ENCODE measurements at regions not wholly inside any gene's neighbourhood (a gene's known extent, or its start where the extent isn't known, plus 50 kb on each side); places are given as distances from the start of the nearest gene placed in this dataset.
A peak's percentile ranks its signal among the peaks of the same experiment; 100 is the strongest.
"Not testable (repeated sequence)": the region's sequence is repeated elsewhere in the genome, so short reads cannot be mapped to it uniquely, and the experiment has no call there.

- no peaks in the 10 kb centered on the region for H3K9me3 ChIP-seq (ENCODE audit: control insufficient read depth in 2 of 2, low read length in 2 of 2)
- no peaks in the 10 kb centered on the region for H3K36me3 Mint-ChIP-seq
- H3K27me3 Mint-ChIP-seq = peaks cover 7% of the 10 kb centered on the region
- H3K9me3 Mint-ChIP-seq = peaks cover 0 to 3% (median 0%) of the 10 kb centered on the region in 7 donors
- DNase-seq (no peak), ATAC-seq (ENCODE audit: low read depth in 2 of 2) (no peak)
- H3K27me3 ChIP-seq (ENCODE audit: control insufficient read depth, insufficient read depth, low read length) = no peaks in the 10 kb centered on the region
- no peak overlapping the region for H3K27ac Mint-ChIP-seq
- no peak overlapping the region for H3K4me3 Mint-ChIP-seq
- H3K4me3 ChIP-seq (ENCODE audit: low read depth, low read length) = no peak overlapping the region
- H3K36me3 ChIP-seq (ENCODE audit: control insufficient read depth, insufficient read depth, low read length) = no peaks in the 10 kb centered on the region
- no peak overlapping the region for H3K27ac ChIP-seq (ENCODE audit: insufficient read depth, low read length, poor library complexity, severe bottlenecking)
- no peaks in the 10 kb centered on the region for H3K4me1 ChIP-seq (ENCODE audit: control insufficient read depth, insufficient read depth, low read length, poor library complexity, severe bottlenecking)
- peaks cover 0 to 2% (median 0%) of the 10 kb centered on the region in 4 donors for H3K4me1 Mint-ChIP-seq
Measured at GRCh38 chr3:11898611-11899325, 52.1 kb upstream of the TAMM41 start.

- H3K4me1 Mint-ChIP-seq; H3K9me3 ChIP-seq (ENCODE audit: control insufficient read depth in 2 of 2, low read length in 2 of 2); H3K9me3 Mint-ChIP-seq; H3K4me3 ChIP-seq (ENCODE audit: low read depth, low read length); H3K27me3 Mint-ChIP-seq; DNase-seq; H3K27ac ChIP-seq (ENCODE audit: insufficient read depth, low read length, poor library complexity, severe bottlenecking); H3K4me1 ChIP-seq (ENCODE audit: control insufficient read depth, insufficient read depth, low read length, poor library complexity, severe bottlenecking); H3K4me3 Mint-ChIP-seq; H3K27me3 ChIP-seq (ENCODE audit: control insufficient read depth, insufficient read depth, low read length); ATAC-seq (ENCODE audit: low read depth in 2 of 2); H3K36me3 Mint-ChIP-seq; H3K36me3 ChIP-seq (ENCODE audit: control insufficient read depth, insufficient read depth, low read length); H3K27ac Mint-ChIP-seq: not testable (repeated sequence)
Measured at GRCh38 chr3:11899389-11899788, 52.7 kb upstream of the TAMM41 start.

GRCh38 chr3:11899826-11900225 lies 53.1 kb upstream of the TAMM41 start:
- Mint-ChIP-seq H3K27me3 (peaks cover 5% of the 10 kb centered on the region), H3K36me3 (no peaks in the 10 kb centered on the region)
- no peak for ATAC-seq (ENCODE audit: low read depth in 2 of 2)

GRCh38 chr3:11900824-11901223 lies 54.1 kb upstream of the TAMM41 start:
- Histone ChIP-seq H3K36me3 (ENCODE audit: control insufficient read depth, insufficient read depth, low read length) (no peaks in the 10 kb centered on the region), H3K4me3 (ENCODE audit: low read depth, low read length) (no peak overlapping the region), H3K27ac (ENCODE audit: insufficient read depth, low read length, poor library complexity, severe bottlenecking) (no peak overlapping the region), H3K4me1 (ENCODE audit: control insufficient read depth, insufficient read depth, low read length, poor library complexity, severe bottlenecking) (no peaks in the 10 kb centered on the region), H3K27me3 (ENCODE audit: control insufficient read depth, insufficient read depth, low read length) (no peaks in the 10 kb centered on the region), H3K9me3 (ENCODE audit: control insufficient read depth in 2 of 2, low read length in 2 of 2) (no peaks in the 10 kb centered on the region)
- DNase-seq (no peak), ATAC-seq (ENCODE audit: low read depth in 2 of 2) (no peak)
- Mint-ChIP-seq H3K36me3 (no peaks in the 10 kb centered on the region), H3K27ac (no peak overlapping the region), H3K27me3 (peaks cover 5% of the 10 kb centered on the region), H3K9me3 (no peaks in the 10 kb centered on the region), H3K4me1 (peaks cover 0 to 2% (median 0%) of the 10 kb centered on the region in 4 donors), H3K4me3 (no peak overlapping the region)

More at GRCh38 chr3:11899826-11900225, 53.1 kb upstream of the TAMM41 start:
- Histone ChIP-seq H3K27ac (ENCODE audit: insufficient read depth, low read length, poor library complexity, severe bottlenecking) (no peak overlapping the region), H3K4me3 (ENCODE audit: low read depth, low read length) (no peak overlapping the region), H3K4me1 (ENCODE audit: control insufficient read depth, insufficient read depth, low read length, poor library complexity, severe bottlenecking) (no peaks in the 10 kb centered on the region), H3K27me3 (ENCODE audit: control insufficient read depth, insufficient read depth, low read length) (no peaks in the 10 kb centered on the region), H3K36me3 (ENCODE audit: control insufficient read depth, insufficient read depth, low read length) (no peaks in the 10 kb centered on the region), H3K9me3 (ENCODE audit: control insufficient read depth in 2 of 2, low read length in 2 of 2) (no peaks in the 10 kb centered on the region)
- Mint-ChIP-seq H3K9me3 (no peaks in the 10 kb centered on the region), H3K27ac (no peak overlapping the region), H3K4me1 (peaks cover 0 to 2% (median 0%) of the 10 kb centered on the region in 4 donors), H3K4me3 (no peak overlapping the region)
- DNase-seq = no peak

- H3K27me3 Mint-ChIP-seq = peaks cover 5% of the 10 kb centered on the region
Measured at GRCh38 chr3:11901286-11901875, 54.7 kb upstream of the TAMM41 start.

GRCh38 chr3:11903047-11903446 lies 56.4 kb upstream of the TAMM41 start:
- H3K4me3 Mint-ChIP-seq = no peak overlapping the region
- DNase-seq (no peak), ATAC-seq (ENCODE audit: low read depth in 2 of 2) (no peak)
- H3K27me3 ChIP-seq (ENCODE audit: control insufficient read depth, insufficient read depth, low read length) = no peaks in the 10 kb centered on the region
- H3K27ac Mint-ChIP-seq = no peak overlapping the region
- peaks cover 0 to 4% (median under 1%) of the 10 kb centered on the region in 4 donors for H3K4me1 Mint-ChIP-seq
- H3K9me3 Mint-ChIP-seq = no peaks in the 10 kb centered on the region
- H3K27ac ChIP-seq (ENCODE audit: insufficient read depth, low read length, poor library complexity, severe bottlenecking) = no peak overlapping the region
- H3K4me1 ChIP-seq (ENCODE audit: control insufficient read depth, insufficient read depth, low read length, poor library complexity, severe bottlenecking) = no peaks in the 10 kb centered on the region
- no peaks in the 10 kb centered on the region for H3K9me3 ChIP-seq (ENCODE audit: control insufficient read depth in 2 of 2, low read length in 2 of 2)
- no peak overlapping the region for H3K4me3 ChIP-seq (ENCODE audit: low read depth, low read length)
- no peaks in the 10 kb centered on the region for H3K36me3 Mint-ChIP-seq
- peaks cover under 1% of the 10 kb centered on the region for H3K27me3 Mint-ChIP-seq
- H3K36me3 ChIP-seq (ENCODE audit: control insufficient read depth, insufficient read depth, low read length) = no peaks in the 10 kb centered on the region

More at GRCh38 chr3:11901286-11901875, 54.7 kb upstream of the TAMM41 start:
- Histone ChIP-seq H3K27ac (ENCODE audit: insufficient read depth, low read length, poor library complexity, severe bottlenecking) (no peak overlapping the region), H3K36me3 (ENCODE audit: control insufficient read depth, insufficient read depth, low read length) (no peaks in the 10 kb centered on the region), H3K27me3 (ENCODE audit: control insufficient read depth, insufficient read depth, low read length) (no peaks in the 10 kb centered on the region), H3K4me3 (ENCODE audit: low read depth, low read length) (no peak overlapping the region), H3K4me1 (ENCODE audit: control insufficient read depth, insufficient read depth, low read length, poor library complexity, severe bottlenecking) (no peaks in the 10 kb centered on the region), H3K9me3 (ENCODE audit: control insufficient read depth in 2 of 2, low read length in 2 of 2) (no peaks in the 10 kb centered on the region)
- H3K4me1 Mint-ChIP-seq = peaks cover 0 to 2% (median 0%) of the 10 kb centered on the region in 4 donors
- H3K9me3 Mint-ChIP-seq = no peaks in the 10 kb centered on the region
- no peak overlapping the region for H3K27ac Mint-ChIP-seq
- no peaks in the 10 kb centered on the region for H3K36me3 Mint-ChIP-seq
- no peak overlapping the region for H3K4me3 Mint-ChIP-seq
- ATAC-seq (ENCODE audit: low read depth in 2 of 2) (no peak), DNase-seq (no peak)

- Histone ChIP-seq H3K9me3 (ENCODE audit: control insufficient read depth in 2 of 2, low read length in 2 of 2) (no peaks in the 10 kb centered on the region), H3K27me3 (ENCODE audit: control insufficient read depth, insufficient read depth, low read length) (no peaks in the 10 kb centered on the region), H3K4me1 (ENCODE audit: control insufficient read depth, insufficient read depth, low read length, poor library complexity, severe bottlenecking) (no peaks in the 10 kb centered on the region), H3K27ac (ENCODE audit: insufficient read depth, low read length, poor library complexity, severe bottlenecking) (no peak overlapping the region), H3K36me3 (ENCODE audit: control insufficient read depth, insufficient read depth, low read length) (no peaks in the 10 kb centered on the region), H3K4me3 (ENCODE audit: low read depth, low read length) (no peak overlapping the region)
- no peaks in the 10 kb centered on the region for H3K9me3 Mint-ChIP-seq
- H3K27me3 Mint-ChIP-seq = no peaks in the 10 kb centered on the region
- no peak overlapping the region for H3K4me3 Mint-ChIP-seq
- ATAC-seq (ENCODE audit: low read depth in 2 of 2) = no peak
- peaks cover 0 to 8% (median under 1%) of the 10 kb centered on the region in 4 donors for H3K4me1 Mint-ChIP-seq
- H3K36me3 Mint-ChIP-seq = no peaks in the 10 kb centered on the region
- DNase-seq = no peak
- no peak overlapping the region for H3K27ac Mint-ChIP-seq
Measured at GRCh38 chr3:11903447-11903846, 56.8 kb upstream of the TAMM41 start.

- no peak overlapping the region for H3K4me3 Mint-ChIP-seq
- H3K4me1 Mint-ChIP-seq = peaks cover 0 to 15% (median 3%) of the 10 kb centered on the region in 4 donors
- H3K27me3 Mint-ChIP-seq = no peaks in the 10 kb centered on the region
- H3K36me3 Mint-ChIP-seq = no peaks in the 10 kb centered on the region
- ATAC-seq (ENCODE audit: low read depth in 2 of 2) (no peak), DNase-seq (no peak)
- Histone ChIP-seq H3K27ac (ENCODE audit: insufficient read depth, low read length, poor library complexity, severe bottlenecking) (no peak overlapping the region), H3K4me1 (ENCODE audit: control insufficient read depth, insufficient read depth, low read length, poor library complexity, severe bottlenecking) (peaks cover 2% of the 10 kb centered on the region), H3K9me3 (ENCODE audit: control insufficient read depth in 2 of 2, low read length in 2 of 2) (no peaks in the 10 kb centered on the region), H3K4me3 (ENCODE audit: low read depth, low read length) (no peak overlapping the region), H3K27me3 (ENCODE audit: control insufficient read depth, insufficient read depth, low read length) (no peaks in the 10 kb centered on the region), H3K36me3 (ENCODE audit: control insufficient read depth, insufficient read depth, low read length) (no peaks in the 10 kb centered on the region)
- no peaks in the 10 kb centered on the region for H3K9me3 Mint-ChIP-seq
- peak overlapping the region in 1 of 3 donors; percentile 49 for H3K27ac Mint-ChIP-seq
Measured at GRCh38 chr3:11904157-11904556, 57.5 kb upstream of the TAMM41 start.
